GM13977 (cell line): ENCODE measurements at regions not wholly inside any gene's neighbourhood (a gene's known extent, or its start where the extent isn't known, plus 50 kb on each side); places are given as distances from the start of the nearest gene placed in this dataset.

Source experiments
- DNase-seq: peaks from one replicate; pipeline ENCODE4 v3.0.0; 2012; ENCODE audit warnings: low spot score
- CTCF ChIP-seq: IDR thresholded peaks from 2 replicates; pipeline ENCODE4 v1.5.1; 2012; ENCODE audit warnings: mild to moderate bottlenecking, control low read depth; ENCODE audit not compliant: insufficient read depth; ENCODE audit errors: extremely low read depth, missing control alignments
- in situ Hi-C: fragments of 300-500 bp; cut with MboI; formaldehyde crosslinking; loops from one replicate; pipeline ENCODE4 v1.12.0; 2022; ENCODE audit warnings: low sequenced_read_pairs, low pct_unique_long_range_greater_than_20kb, mixed read lengths, inconsistent platforms; ENCODE audit not compliant: unreplicated experiment

GRCh38 chr1:22239378-22239777, 96.5 kb upstream of the WNT4 start:
- TF ChIP-seq CTCF, result no peak
- no peak for DNase-seq
- in situ Hi-C loops, result no loop called here

GRCh38 chr1:22241250-22241649, 98.4 kb upstream of the WNT4 start:
- TF ChIP-seq CTCF, result no peak
- in situ Hi-C loops, result no loop called here

GRCh38 chr1:22241811-22242210, 98.9 kb upstream of the WNT4 start:
- in situ Hi-C loops, result no loop called here
- TF ChIP-seq CTCF, result no peak
- no peak for DNase-seq

More at GRCh38 chr1:22241250-22241649, 98.4 kb upstream of the WNT4 start:
- DNase-seq, result no peak

GRCh38 chr1:22245100-22245650, 102.3 kb upstream of the WNT4 start:
- in situ Hi-C loops, result no loop called here
- DNase-seq, result no peak
- no peak for TF ChIP-seq CTCF

GRCh38 chr1:22245726-22246125, 102.8 kb upstream of the WNT4 start:
- in situ Hi-C loops, result no loop called here
- DNase-seq, result no peak
- no peak for TF ChIP-seq CTCF

- in situ Hi-C loops, result no loop called here
- no peak for DNase-seq
- no peak for TF ChIP-seq CTCF
Observed at GRCh38 chr1:22246755-22247480, 104.0 kb upstream of the WNT4 start.
